Kidney (tissue), 13 donors: ENCODE measurements at regions not wholly inside any gene's neighbourhood (a gene's known extent, or its start where the extent isn't known, plus 50 kb on each side); places are given as distances from the start of the nearest gene placed in this dataset.

Experiments
- DNase-seq, 5 donors: peaks; one replicate each; pipeline ENCODE4 v3.0.0-alpha.2; 2013 to 2020
- FAIRE-seq: peaks from 2 replicates; lab custom pipeline; 2012; peaks lifted over from hg19 to GRCh38; lab: Jason Lieb, UNC
- H3K27ac ChIP-seq, 2 donors: one replicate each; pipeline ENCODE4 v1.7.0; 2013; ENCODE audit warnings: low read depth in 2 of 2, low read length in 2 of 2, inconsistent platforms in 1 of 2
- H3K27me3 ChIP-seq: one replicate; pipeline ENCODE4 v1.7.1; 2013; ENCODE audit warnings: low read length, inconsistent platforms; ENCODE audit not compliant: control insufficient read depth, insufficient read depth
- H3K36me3 ChIP-seq, 3 donors: one replicate each; pipeline versions ENCODE4 v1.7.0 to v1.7.1; 2013; ENCODE audit warnings: low read length in 3 of 3, control low read depth in 1 of 3, inconsistent platforms in 1 of 3; ENCODE audit not compliant: insufficient read depth in 3 of 3, control insufficient read depth in 2 of 3
- H3K4me1 ChIP-seq, 3 donors: one replicate each; pipeline versions ENCODE4 v1.7.0 to v1.7.1; 2013; ENCODE audit warnings: low read length in 3 of 3, inconsistent platforms in 1 of 3, low read depth in 1 of 3; ENCODE audit not compliant: control insufficient read depth in 2 of 3, insufficient read depth in 2 of 3
- H3K4me3 ChIP-seq, 3 donors: one replicate each; pipeline versions ENCODE4 v1.7.0 to v1.8.1; 2013; ENCODE audit warnings: low read length in 3 of 3, control low read depth in 1 of 3, inconsistent platforms in 1 of 3
- H3K9ac ChIP-seq, 3 donors: one replicate each; pipeline versions ENCODE4 v1.7.0 to v1.7.1; 2013; ENCODE audit warnings: low read length in 3 of 3, control low read depth in 1 of 3, inconsistent platforms in 1 of 3
- H3K9me3 ChIP-seq, 3 donors: one replicate each; pipeline versions ENCODE4 v1.7.0 to v1.7.1; 2013; ENCODE audit warnings: low read length in 3 of 3, control low read depth in 1 of 3, inconsistent platforms in 1 of 3; ENCODE audit not compliant: control insufficient read depth in 2 of 3, insufficient read depth in 1 of 3
- CTCF ChIP-seq: IDR thresholded peaks from 3 replicates; pipeline ENCODE4 v1.5.1; 2012; ENCODE audit warnings: mild to moderate bottlenecking, moderate library complexity, borderline replicate concordance; ENCODE audit not compliant: insufficient read depth; ENCODE audit errors: extremely low read depth
- intact Hi-C: fragments of 100-400 bp; cut with DNase I; formaldehyde crosslinking; loops from one replicate; pipeline ENCODE4 v1.11.1; 2022
- donor health status: control.
- donor health status: control.
- donor health status: control.
- donor health status: control.
- donor health status: control.
- donor health status: DM: yes; HTN: yes; CAD: no.
- donor health status: Normal renal cell carcinoma (clear cell type).

GRCh38 chr2:104318001-104318665, 535.8 kb upstream of the POU3F3 start:
- intact Hi-C loops: no loop called here
- Histone ChIP-seq H3K4me1 (no peaks in the 10 kb centered on the region), H3K27me3 (no peaks in the 10 kb centered on the region), H3K9me3 (no peaks in the 10 kb centered on the region), H3K9ac (no peak overlapping the region), H3K27ac (no peak overlapping the region), H3K4me3 (no peak overlapping the region), H3K36me3 (no peaks in the 10 kb centered on the region)
- FAIRE-seq: no peak
- no peak for DNase-seq
- no peak for TF ChIP-seq CTCF

- Histone ChIP-seq H3K27ac (no peak overlapping the region), H3K27me3 (no peaks in the 10 kb centered on the region), H3K9ac (no peak overlapping the region), H3K4me1 (no peaks in the 10 kb centered on the region), H3K9me3 (no peaks in the 10 kb centered on the region), H3K4me3 (no peak overlapping the region), H3K36me3 (no peaks in the 10 kb centered on the region)
- no peak for TF ChIP-seq CTCF
- DNase-seq (peak in 1 of 5 donors; percentile 23), FAIRE-seq (no peak)
- intact Hi-C loops: no loop called here
Measured at GRCh38 chr2:104321116-104321795, 532.7 kb upstream of the POU3F3 start.

GRCh38 chr2:104321796-104322349, 532.0 kb upstream of the POU3F3 start:
- no peak for FAIRE-seq
- DNase-seq: no peak
- no peak overlapping the region for H3K27ac ChIP-seq
- no peaks in the 10 kb centered on the region for H3K27me3 ChIP-seq
- H3K4me1 ChIP-seq: no peaks in the 10 kb centered on the region
- H3K9me3 ChIP-seq: no peaks in the 10 kb centered on the region
- no peak overlapping the region for H3K4me3 ChIP-seq
- no peak overlapping the region for H3K9ac ChIP-seq
- no peaks in the 10 kb centered on the region for H3K36me3 ChIP-seq
- intact Hi-C loops: no loop called here
- TF ChIP-seq CTCF: no peak
